ENCODE measurements at regions not wholly inside any gene's neighbourhood (a gene's known extent, or its start where the extent isn't known, plus 50 kb on each side); places are given as distances from the start of the nearest gene placed in this dataset.

DNA sequence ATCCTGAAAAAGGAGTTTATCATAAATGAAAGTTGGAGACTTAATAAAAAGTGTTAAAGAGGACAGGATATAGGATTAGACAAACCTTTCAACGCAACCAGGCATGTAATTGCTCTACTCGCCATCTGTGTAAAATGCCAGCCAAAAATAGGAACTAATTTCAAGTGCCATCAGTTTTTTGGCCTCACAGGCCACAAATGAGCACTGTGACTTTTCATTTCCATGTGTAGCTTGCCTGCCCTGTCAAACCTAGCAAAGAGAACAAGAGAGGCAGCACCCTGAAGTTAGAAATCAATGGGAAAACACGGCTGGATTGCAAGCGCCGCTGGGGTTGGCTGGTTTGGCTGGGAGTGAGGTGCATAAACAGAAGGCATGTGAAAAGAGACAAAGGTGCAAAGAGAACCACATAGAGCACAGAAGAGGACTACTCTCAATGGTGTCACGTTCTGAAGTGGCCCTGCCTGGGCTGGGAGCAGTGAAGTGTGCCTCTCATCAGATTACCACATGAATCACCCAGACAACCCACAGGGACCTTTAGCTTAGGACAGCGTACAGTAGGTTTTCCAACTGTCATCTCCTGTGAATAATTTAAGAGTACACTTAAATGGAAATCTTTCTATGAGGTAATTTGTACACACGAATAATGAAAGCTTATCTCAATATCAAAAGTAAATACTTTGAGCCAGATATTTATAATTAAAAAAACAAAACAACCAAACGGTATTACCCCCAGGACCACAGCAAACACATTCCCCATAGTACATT, 78.0 kb upstream of the NHSL1 start:
- no peak for DNase-seq

DNA sequence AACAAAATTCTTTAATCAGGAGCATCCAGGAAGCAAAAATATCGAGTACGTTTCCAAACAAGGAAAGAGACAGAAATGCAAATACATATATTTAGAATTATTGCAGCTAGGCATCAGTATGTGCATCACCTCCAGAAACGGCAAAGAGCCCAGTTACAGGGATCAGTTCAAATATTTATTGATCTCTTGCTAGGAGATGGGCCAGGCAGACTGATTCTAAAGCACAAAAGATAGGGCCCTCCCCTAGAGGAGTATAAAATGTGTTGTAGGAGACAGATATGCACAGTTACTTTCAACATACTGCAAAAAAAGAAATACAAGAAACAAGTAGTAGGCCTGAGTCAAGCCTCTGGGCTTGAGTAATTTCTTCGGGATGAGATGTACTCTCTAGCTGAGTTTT, 80.7 kb upstream of the NHSL1 start:
- DNase-seq, result no peak

- no peak for DNase-seq
These were observed 81.5 kb upstream of the NHSL1 start for GRCh38 chr6:138580801-138581200.

DNA sequence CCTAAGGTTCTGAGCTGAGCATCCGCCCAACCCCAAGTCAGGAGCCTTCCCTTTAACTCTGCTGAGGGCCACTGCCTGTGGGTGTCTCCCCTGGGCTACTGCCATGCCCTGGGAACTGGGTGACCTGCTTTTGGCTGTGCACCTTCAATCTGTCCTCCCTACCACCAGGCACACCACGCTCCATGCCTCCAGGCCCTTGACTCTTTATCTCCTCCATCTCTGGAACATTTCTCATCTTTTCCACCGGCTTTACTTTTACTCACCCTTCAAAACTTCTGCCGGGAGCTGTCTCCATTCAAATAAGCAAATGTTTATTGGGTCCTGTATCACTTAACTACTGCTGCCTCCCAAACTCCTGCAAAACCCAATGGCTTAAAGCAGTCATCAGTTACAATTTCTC, 83.3 kb upstream of the NHSL1 start:
- no peak for DNase-seq

GRCh38 chr6:138586638-138587037, 87.3 kb upstream of the NHSL1 start:
- DNase-seq, result no peak

DNA sequence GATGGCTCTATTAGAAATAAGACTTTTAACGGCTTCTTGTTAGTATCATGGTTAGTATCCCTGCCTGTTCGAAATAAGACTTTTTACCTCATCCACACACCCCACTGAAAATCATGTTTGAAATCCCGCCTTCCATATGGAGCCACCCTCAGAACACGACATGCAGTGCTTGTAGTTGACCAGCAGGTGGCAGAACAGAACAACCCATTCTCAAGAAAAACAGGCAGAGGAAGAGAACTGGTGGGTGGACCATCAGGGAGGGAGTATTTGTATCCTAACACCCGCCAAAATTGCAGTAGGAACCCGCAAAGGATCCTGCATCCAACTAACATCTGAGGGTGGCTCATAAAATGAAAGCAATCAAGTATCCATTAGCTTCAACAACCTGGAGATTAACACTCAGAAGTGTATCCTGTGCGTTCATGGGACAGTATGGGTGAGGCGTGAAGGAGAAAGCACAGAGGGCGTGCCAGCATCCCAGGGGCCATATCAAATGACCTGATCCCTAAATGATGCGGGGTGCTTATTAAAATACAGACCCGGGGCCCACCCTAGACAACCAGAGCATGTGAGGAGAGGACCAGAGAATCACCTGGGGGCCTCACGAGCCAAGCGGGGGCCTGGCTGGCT, 89.6 kb upstream of the NHSL1 start:
- DNase-seq, result peak in 38 of 56 donors; percentile 4 to 69 (median 32)

DNA sequence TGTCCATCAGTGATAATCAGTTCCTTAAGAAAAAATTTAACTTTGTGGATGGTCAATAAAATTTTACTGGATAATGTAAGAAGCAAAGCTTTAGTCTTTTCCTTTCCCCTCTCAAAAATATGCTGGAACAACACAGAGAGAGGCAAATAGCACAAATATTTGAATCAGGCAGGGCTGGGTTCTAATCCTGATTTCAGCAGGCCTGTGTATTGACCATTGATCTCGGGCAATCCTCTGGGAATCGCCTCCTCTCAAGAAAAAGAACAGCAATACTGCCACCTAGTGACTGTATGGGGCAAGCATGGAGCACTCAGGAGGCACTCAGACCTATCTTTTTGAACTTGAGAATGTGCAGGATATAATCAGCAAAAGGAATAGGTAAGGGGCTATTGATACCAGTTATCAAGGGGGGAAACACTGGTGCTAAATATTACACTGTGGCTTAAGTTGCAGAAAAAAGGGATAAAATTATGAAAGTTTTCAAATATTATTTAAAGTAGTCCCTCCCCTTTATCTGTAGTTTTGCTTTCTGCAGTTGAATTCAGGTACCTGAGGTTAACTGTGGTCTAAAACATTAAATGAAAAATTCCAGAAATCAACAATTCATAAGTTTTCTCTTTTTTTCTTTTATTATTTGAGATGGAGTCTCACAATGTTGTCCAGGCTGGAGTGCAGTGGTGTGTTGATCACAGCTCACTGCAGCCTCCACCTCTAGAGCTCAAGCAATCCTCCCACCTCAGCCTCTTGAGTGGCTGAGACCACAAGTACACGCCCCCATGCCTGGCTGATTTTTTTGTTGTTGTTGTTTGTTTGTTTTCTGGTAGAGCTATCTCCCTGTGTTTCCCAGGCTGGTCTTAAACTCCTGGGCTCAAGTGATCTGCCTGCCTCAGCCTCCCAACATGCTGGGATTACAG, 91.8 kb upstream of the NHSL1 start:
- peak in 20 of 56 donors; percentile 3 to 73 (median 25) for DNase-seq

DNA sequence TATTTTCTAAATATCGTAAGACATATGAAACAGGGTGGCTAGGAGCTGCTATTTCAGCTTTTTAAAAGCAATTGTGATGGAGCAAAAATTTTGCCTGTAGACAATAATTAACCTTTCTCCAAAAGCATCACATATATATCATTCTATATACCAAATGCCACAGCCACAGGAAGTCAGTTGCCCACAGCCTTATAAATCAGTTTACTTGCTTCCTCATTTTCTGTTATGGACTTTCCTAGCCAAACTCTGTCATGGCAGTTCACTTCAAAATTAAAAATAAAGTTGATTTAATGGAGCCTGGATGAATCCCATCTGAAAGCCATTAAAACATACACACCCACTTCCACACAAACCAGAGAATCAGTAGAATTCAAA, 93.4 kb upstream of the NHSL1 start:
- DNase-seq, result no peak

DNA sequence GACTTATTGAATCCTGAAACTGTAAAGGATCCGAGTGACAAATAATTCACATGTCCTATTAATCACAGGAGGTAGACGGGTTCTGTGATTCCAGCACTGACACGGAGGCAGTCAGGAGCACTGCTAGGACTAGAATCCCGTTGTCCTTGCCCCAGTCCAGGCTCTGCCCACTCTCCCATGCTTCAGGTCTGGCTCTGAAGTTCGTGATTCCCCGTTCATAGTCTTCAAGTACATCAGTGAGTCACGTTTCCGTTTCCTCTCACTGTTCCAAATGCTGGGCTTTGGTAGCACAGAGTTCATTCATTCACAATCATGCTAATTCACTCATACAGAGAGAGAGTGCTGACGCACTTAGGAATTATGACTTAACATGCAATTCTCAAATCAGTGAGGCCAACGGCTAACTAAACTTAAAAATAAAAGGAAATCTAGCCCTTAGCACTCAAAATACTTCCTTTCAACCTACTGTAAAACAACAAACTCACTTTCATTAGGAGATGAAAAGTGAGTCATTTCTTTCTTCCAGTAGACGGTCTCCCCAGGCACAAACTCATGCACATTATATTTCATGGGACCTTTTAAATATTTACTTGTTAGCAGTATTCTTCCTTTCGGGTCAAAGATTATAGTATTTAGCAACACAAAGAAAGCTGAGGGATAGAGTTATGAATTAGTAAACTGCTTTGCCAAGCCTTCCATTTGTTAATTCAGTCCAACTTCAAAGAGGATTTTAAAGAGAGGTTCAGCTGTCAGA, 94.0 kb upstream of the NHSL1 start:
- peak in 4 of 56 donors; percentile 7 to 23 (median 20) for DNase-seq

- DNase-seq, result no peak
These were observed 94.8 kb upstream of the NHSL1 start for GRCh38 chr6:138593909-138594757.

GRCh38 chr6:138594758-138595140, 95.5 kb upstream of the NHSL1 start:
- DNase-seq, result no peak

- DNase-seq, result no peak
These were observed 96.8 kb upstream of the NHSL1 start for GRCh38 chr6:138596126-138596525.

- no peak for DNase-seq
These were observed 97.3 kb upstream of the NHSL1 start for GRCh38 chr6:138596591-138596990.

DNA sequence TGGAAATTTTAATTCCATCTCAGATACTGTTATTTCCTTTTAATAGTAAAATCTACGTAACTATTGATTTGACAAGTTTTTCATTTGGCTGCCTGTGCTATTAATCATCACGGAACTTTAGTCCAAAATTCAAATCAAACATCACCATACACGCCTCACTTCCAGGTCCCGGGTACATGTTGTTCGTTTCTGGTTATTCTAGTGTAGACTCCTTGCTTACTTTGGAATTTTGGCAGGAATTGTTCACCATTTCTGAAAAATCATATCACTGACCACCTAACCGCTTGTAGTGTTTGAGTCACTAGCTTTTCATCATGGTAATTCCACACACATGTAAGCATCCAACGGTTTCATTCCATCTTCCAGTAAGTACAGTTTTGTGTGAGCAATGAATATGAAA, 98.0 kb upstream of the NHSL1 start:
- no peak for DNase-seq

- DNase-seq, result no peak
These were observed 99.4 kb upstream of the NHSL1 start for GRCh38 chr6:138598562-138599173.

GRCh38 chr6:138600261-138600660, 101.0 kb upstream of the NHSL1 start:
- no peak for DNase-seq

DNA sequence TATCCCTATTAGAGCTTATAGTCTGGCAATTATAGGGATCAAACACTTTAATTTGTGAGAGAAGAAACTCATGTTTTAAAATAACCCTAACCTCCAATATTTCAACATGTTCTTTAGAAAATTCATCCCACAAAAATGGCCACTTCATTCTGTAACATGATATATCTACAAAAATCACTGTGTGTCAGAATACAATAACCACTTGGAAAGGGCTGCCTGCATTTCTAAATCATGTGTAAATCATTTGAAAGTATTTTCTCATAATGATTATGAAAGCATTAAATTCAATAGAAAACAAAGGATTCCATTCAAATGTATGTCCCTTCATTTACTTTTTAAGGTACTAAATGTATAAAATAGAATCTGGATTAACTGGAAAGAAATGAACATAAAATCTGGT, 101.4 kb upstream of the NHSL1 start:
- no peak for DNase-seq

GRCh38 chr6:138601128-138601527, 101.8 kb upstream of the NHSL1 start:
- DNase-seq, result no peak

- no peak for DNase-seq
These were observed 106.7 kb upstream of the NHSL1 start for GRCh38 chr6:138605958-138606357.

Measured in nucleus accumbens (tissue), 56 donors.